AG10803 (cell line): ENCODE measurements at regions not wholly inside any gene's neighbourhood (a gene's known extent, or its start where the extent isn't known, plus 50 kb on each side); places are given as distances from the start of the nearest gene placed in this dataset.

ENCODE experiments used
- DNase-seq: peaks from one replicate; pipeline ENCODE4 v3.0.0; 2010; ENCODE audit warnings: low read depth
- H3K4me3 ChIP-seq: 2 replicates; pipeline ENCODE4 v1.5.1; 2011; ENCODE audit warnings: mild to moderate bottlenecking, low read length, control low read depth
- CTCF ChIP-seq: conservative IDR thresholded peaks from 2 replicates; pipeline ENCODE4 v1.5.1; 2011; ENCODE audit warnings: mild to moderate bottlenecking, low read length, control low read depth, inconsistent platforms

- no peak overlapping the region for H3K4me3 ChIP-seq
- TF ChIP-seq CTCF = no peak
- no peak for DNase-seq
These were observed 171.6 kb upstream of the SORCS1 start for GRCh38 chr10:107336061-107336460.

DNA sequence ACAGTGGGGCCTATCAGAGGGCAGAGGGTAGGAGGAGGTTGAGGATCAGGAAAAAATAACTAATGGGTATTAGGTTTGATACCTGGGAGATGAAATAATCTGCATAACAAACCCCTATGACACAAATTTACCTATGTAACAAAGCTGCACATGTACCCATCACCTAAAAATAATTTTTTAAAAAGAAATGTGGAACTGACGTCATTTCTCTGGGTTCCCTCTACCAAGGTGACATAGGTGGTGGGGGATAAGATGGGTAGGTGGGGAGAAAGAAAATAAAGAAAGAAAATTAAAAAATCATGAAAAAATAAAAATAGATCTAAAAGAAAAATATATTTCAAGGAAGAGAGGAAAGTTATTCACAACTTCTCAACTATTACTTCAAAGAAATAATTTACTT is 153.1 kb upstream of the SORCS1 start:
- no peak overlapping the region for H3K4me3 ChIP-seq
- no peak for DNase-seq
- TF ChIP-seq CTCF = no peak

DNA sequence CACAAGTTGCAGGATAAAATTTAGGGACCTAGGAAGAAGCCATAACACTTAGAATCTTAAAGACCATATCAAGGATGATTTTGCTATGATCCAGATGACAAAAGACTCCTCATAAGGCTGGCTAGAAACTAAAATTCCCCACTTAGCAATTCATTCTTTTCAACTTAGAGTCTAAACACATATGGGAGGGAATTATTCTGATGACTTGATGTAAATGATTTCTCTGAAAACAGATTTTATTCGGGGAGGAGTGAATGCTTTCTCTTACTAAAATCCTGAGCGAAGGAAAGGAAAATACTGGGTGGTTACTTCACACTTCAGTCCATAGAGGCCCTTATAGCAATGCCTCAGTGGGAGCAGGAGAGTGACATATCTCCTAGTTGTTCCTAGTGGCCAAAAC is 138.7 kb upstream of the SORCS1 start:
- no peak overlapping the region for H3K4me3 ChIP-seq
- DNase-seq = no peak
- no peak for TF ChIP-seq CTCF

DNA sequence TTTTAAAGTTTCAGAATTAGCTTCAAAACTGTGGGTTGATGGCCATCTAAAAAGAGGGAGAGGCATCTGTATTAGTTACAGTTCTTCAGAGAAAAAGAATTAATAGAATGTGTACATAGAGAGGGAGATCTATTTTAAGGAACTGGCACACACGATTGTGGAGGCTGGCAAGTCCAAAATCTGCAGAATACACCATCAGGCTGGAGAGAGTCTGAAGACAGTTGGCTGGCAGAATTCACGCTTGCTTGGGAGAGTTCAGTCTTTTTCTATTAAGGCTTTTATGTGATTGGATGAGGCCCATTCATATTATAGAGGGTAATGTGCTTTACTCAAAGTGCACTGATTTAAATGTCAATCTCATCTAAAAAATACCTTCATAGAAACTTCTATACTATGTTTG is 135.1 kb upstream of the SORCS1 start:
- TF ChIP-seq CTCF = no peak
- no peak overlapping the region for H3K4me3 ChIP-seq
- no peak for DNase-seq

DNA sequence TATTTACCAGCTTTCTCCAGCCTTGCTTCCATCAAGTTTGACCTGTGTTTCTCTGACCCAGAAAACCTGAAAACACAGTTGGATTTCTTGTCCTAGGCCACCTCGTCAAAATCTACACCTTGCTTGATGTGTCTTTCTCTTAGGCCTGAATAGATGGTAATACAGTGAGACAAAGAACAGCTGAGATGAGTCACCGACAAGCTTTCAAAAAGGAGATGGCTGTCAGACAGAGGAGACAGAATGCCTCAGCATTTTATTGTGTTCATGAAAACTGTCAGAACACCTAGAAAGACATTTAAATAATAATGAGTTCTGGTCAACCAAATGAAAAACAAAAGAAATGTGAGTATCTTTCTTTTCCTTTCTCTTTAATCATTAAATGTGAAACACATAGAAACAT is 119.7 kb upstream of the SORCS1 start:
- no peak for DNase-seq
- H3K4me3 ChIP-seq = no peak overlapping the region
- TF ChIP-seq CTCF = no peak

- H3K4me3 ChIP-seq = no peak overlapping the region
- no peak for TF ChIP-seq CTCF
- DNase-seq = no peak
These were observed 115.8 kb upstream of the SORCS1 start for GRCh38 chr10:107280293-107280692.

DNA sequence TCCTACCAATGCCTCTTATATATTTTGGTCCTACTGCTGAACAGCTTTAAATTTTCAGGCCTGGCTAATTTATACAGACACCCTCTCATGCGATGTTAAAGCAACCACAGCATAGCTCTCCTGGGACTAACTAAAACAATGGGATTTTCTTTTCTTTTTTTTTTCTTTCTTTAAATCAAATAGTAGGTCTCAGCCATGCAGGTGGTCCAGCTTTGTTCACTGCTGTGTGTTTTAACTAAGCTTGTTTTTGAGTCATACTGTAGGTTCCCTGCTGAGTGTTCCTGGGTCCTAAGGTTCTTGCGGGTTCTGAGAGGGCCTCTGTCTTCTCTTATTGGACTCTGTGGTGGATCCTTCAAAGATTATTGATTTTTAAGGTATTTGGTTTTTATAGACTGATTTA is 113.1 kb upstream of the SORCS1 start:
- DNase-seq = no peak
- no peak for TF ChIP-seq CTCF
- no peak overlapping the region for H3K4me3 ChIP-seq
